Stimulated activated CD8-positive, alpha-beta memory T cell treated with anti-CD3 and anti-CD28 coated beads, Interleukin-15, amount 100 ng/mL, for 48 hours (primary cell): ENCODE measurements at regions not wholly inside any gene's neighbourhood (a gene's known extent, or its start where the extent isn't known, plus 50 kb on each side); places are given as distances from the start of the nearest gene placed in this dataset.
A peak's percentile ranks its signal among the peaks of the same experiment; 100 is the strongest.

Source experiments
- DNase-seq, 2 donors: peaks; one replicate each; pipeline ENCODE4 v3.0.0-alpha.2; 2020; ENCODE audit warnings: low read depth in 2 of 2

DNA sequence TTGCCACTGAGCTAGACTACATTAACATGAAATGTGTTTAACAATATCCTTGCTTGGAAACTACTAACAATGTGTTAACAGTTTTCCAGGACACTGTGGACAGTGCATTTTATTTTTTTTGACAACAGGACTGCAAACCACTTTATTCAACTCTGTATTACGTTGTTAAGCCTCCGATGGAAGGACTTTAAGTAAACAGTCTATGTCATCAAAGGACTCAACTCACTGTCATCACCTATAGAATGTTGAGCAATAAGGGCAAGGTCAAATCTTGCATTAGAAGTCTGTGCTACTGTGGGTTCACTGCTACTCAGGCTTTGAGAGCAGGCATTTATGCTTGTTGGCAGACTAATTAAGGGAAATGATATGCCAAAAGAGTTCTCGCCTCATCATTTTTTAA, 483.7 kb downstream of the FLRT2 start:
- no peak for DNase-seq

GRCh38 chr14:86012461-86012860, 482.5 kb downstream of the FLRT2 start:
- no peak for DNase-seq

GRCh38 chr14:86003998-86004397, 474.1 kb downstream of the FLRT2 start:
- DNase-seq = no peak

- no peak for DNase-seq
Measured at GRCh38 chr14:85996551-85996950, 466.6 kb downstream of the FLRT2 start.

DNA sequence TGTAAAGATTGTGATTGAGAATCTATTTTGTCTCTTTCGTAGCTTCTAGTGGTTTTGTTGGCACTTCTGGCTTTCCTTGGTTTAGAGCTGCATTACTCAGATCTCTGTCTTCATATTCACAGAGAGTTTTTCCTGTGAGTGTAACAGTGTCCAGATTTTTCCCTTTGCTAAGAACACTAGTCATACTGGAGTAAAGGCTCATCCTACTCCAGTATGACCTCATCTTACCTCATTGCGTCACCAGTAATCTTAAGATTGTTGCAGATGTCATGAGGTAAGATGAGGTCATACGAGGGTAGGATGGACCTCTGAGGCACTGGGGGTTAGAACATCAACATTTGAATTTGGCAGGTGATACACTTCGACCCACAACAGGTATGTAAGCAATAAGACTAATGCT, 461.2 kb downstream of the FLRT2 start:
- DNase-seq = no peak

DNA sequence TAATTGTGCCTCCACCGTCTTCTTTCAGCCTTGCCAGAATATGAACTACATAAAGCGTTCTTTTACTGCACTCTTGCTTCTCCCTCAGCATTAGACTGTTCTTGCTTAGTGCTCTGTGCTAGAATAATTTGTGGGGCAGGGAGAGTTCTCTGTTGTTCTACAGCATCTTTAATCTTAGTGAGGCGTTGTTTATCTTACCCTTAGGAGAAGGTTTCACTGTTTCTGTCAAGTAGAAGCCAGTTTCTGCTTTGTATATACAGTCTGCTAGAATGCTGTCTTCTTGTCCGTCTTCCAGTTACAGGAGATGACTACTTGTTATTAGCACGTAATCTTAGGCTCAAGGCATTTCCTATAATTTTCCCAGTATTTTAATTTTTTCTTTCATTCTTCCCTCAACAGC, 458.0 kb downstream of the FLRT2 start:
- no peak for DNase-seq

DNA sequence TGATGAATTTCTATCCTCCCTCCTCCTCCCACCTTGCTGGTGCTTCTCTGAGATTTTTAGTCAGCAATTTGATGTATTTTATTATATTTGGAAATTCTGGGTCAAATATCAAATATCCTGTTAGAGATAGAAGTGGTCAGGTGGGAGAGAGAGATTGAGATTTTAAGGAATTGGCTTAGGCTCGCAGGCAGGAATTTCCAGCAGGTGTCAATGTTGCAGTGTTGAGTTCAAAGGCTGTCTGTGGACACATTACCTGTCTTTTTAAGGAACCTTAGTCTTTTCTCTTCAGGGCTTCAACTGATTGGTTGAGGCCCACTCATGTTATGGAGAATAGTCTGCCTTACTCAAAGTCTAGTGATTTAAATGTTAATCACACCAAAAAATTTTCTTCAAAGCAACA, 457.3 kb downstream of the FLRT2 start:
- DNase-seq = no peak

GRCh38 chr14:85978582-85979250, 448.8 kb downstream of the FLRT2 start:
- DNase-seq = no peak

- no peak for DNase-seq
Measured at GRCh38 chr14:85974602-85975001, 444.7 kb downstream of the FLRT2 start.

GRCh38 chr14:85963486-85963885, 433.5 kb downstream of the FLRT2 start:
- no peak for DNase-seq

DNA sequence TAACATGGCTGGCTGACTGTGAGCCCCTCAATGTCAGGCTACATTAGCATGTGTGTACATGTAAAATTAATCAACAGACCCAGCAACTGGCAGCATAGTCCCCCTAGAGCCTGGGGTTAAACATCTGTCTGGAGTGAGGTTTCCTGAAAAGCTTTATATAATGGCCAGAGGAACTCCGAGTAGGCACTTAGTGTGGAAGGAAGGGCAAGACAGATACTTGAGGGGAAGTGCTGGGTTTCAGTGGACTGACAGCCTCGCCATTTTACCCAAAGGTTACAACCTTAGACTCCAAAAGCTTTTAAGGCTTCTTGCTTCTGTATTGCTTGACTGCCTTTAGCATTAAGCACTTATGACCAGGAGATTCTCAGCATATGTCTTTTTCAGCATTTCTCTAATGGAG, 430.8 kb downstream of the FLRT2 start:
- DNase-seq = no peak

GRCh38 chr14:85959063-85959462, 429.1 kb downstream of the FLRT2 start:
- DNase-seq = no peak

DNA sequence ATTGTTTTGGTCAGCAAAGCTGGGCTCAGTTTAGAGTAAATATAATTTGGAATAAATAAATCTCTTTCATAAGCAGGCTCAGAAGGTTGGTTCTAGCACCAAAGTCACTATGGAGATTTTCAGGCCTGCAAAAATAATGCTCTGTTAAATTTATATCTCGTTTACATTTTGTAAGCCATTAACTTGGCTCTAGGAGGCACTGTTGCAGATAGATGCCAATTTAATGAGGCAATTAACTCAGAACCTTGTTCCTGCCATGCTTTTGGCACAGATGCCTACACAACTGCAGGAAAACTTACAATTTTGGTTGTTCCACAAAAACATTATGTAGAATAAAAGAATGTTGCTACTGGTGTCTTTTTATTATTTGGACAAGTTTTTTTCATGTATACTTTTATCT, 428.1 kb downstream of the FLRT2 start:
- no peak for DNase-seq

DNA sequence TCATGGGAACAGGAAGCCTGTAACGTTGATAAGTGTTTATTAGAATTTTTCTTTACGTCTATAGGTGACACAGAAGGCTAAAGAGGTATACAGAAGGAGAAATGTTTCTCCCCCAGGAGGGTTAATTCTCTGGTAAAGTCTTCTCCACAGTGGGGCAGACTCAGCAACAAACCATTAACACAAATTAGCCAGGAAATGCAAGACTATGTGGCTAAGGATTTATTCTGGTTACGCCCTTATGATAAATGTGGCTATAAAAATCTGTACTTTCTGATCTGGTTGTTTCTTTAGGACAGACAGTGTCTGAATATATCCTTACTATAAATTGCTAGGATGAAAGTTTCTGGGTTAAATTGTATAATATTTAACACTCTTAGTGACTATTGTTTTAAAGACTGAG, 423.3 kb downstream of the FLRT2 start:
- DNase-seq = no peak

DNA sequence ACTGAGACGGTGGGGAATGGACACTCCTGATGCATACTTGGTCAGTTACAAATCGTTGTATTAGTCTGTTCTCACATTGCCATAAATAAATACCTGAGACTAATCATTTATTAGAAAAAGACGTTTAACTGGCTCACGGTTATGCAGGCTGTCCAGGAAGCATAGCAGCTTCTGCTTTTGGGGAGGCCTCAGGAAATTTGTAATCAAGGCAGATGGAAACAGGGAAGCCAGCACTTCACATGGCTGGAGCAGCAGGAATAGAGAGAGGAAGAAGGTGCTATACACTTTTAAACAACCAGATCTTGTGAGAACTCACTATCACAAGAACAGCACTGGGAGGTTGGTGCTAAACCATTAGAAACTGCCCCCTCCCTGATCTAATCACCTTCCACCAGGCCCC, 418.2 kb downstream of the FLRT2 start:
- no peak for DNase-seq

- DNase-seq = no peak
Measured at GRCh38 chr14:85947461-85948139, 417.7 kb downstream of the FLRT2 start.

DNA sequence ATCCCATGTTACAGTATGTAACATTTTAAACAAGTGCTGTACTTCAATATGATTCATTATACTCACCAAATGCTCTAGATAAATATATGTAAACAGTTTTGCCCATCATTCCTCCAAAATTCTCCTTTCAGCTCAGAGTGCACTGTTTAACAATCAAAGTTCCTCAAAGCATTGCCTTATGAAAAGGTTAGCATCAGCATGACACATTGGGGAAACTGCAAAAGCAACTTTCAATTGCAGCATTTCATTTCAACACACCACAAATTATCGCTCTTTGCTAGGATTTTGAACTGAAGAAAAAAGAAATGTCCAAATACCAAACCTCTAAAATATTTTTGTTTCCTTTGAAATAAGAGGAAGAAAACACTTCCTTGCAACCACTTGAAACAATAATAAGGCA, 413.2 kb downstream of the FLRT2 start:
- no peak for DNase-seq

- no peak for DNase-seq
Measured at GRCh38 chr14:85934886-85935254, 404.9 kb downstream of the FLRT2 start.

- DNase-seq = peak; percentile 15 to 19
Measured at GRCh38 chr14:85934123-85934885, 404.4 kb downstream of the FLRT2 start.

DNA sequence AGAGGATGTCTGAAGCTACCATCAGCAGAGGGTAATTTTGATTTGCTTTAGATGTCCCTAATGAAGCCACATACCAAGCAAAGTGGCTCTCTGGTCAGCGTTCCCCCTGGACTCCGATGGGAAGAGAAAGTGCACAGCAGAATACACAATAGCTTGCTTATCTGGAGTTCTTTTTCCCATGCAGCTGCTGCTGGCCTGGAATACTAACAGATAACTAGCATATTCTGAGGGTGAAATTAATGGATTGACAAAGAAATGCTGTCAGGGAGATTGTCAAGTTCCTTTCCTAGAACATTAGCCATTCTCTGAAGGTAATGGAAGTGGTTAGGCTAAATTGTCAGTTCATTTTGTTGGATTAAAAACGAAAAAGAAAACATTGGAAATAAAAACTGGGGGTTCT, 391.3 kb downstream of the FLRT2 start:
- no peak for DNase-seq

DNA sequence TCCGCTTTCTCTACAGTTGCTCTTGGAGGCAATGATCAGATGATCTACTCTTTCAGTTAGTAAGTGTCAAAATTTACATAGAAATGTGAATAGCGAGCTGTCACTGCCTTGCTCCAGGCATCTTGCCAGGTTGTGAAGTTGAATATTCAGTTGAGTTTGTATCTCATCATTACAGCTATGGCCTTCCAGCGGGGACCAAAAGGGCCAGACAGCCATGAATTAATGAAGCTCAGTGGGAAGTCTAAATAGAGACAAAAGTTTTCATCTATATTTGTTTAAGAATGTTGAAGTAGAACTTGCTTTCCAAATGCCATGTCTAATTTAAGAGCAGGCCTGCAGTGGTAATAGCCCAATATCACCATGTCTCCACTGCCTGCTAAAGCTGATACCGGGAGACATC, 387.8 kb downstream of the FLRT2 start:
- no peak for DNase-seq

DNA sequence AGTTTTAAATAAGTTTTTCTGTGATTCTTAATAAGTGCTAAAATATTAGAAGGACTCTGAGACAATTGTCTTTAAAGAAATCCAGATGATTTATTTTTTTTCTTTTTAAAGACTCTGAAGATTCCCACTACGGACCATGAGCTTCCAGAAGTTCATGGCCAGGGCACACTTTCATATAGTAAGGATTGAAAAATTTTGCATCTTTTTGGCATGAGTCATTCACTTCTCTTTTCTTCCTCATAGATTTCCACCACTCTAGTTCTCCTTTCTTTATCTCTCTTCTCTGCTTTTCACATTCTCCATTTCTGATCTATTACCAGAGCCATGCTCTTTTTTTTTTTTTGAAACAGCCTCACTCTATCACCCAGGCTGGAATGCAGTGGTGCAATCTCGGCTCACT, 385.8 kb downstream of the FLRT2 start:
- no peak for DNase-seq

DNA sequence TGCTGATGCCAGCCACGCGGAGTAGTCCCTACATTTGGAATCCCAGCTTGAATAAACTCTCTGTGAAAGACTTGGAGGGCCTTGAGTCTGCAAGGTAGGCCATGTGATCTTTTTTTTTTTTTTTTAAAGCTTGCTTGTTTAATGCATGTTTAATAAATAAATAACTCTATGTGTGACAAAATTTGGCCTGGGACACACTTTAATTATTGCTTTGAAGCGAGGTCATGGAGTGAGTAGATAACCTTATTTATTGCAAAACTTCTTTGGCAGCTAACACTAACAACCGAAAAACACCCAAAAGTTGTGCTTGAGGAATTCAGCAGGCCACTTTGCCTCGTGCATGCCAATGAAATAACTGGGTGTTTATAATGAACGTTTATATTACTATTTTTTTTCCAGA, 382.2 kb downstream of the FLRT2 start:
- no peak for DNase-seq
